Activated B cell treated with CpG ODN at 0.5 μM for 24 hours (primary cell): ENCODE measurements at regions not wholly inside any gene's neighbourhood (a gene's known extent, or its start where the extent isn't known, plus 50 kb on each side); places are given as distances from the start of the nearest gene placed in this dataset.

Source experiments
- ATAC-seq: fragments of 200-7000 bp; cut with Tn5 transposase; one replicate; pipeline ENCODE4 v1.10.0; 2021; ENCODE audit warnings: low read depth, mild to moderate bottlenecking, moderate library complexity
- CTCF ChIA-PET: fragments of 350-600 bp; sonication (Branson Sonifier 250); formaldehyde crosslinking; loops from one replicate; lab custom pipeline; 2021; ENCODE audit warnings: antibody characterized with exemption; lab: Charles Lee
- POLR2A ChIA-PET: fragments of 350-600 bp; sonication (Branson Sonifier 250); formaldehyde crosslinking; loops from one replicate; lab custom pipeline; 2021; ENCODE audit warnings: antibody characterized with exemption; lab: Charles Lee
- DNase-seq: peaks from one replicate; pipeline ENCODE4 v3.0.0; 2022
- H3K27ac Mint-ChIP-seq: one replicate; pipeline ENCODE4 v1.8.0; 2020; ENCODE audit warnings: mixed read lengths
- H3K27me3 Mint-ChIP-seq: one replicate; pipeline ENCODE4 v1.8.0; 2021; ENCODE audit warnings: mixed read lengths
- H3K36me3 Mint-ChIP-seq: one replicate; pipeline ENCODE4 v1.8.0; 2021; ENCODE audit warnings: low read depth, mixed read lengths
- H3K4me1 Mint-ChIP-seq: one replicate; pipeline ENCODE4 v1.8.0; 2021; ENCODE audit warnings: mixed read lengths
- H3K4me3 Mint-ChIP-seq: one replicate; pipeline ENCODE4 v1.8.0; 2020; ENCODE audit warnings: mild to moderate bottlenecking, mixed read lengths
- H3K9me3 Mint-ChIP-seq: one replicate; pipeline ENCODE4 v1.8.0; 2020; ENCODE audit warnings: mixed read lengths
- CTCF ChIP-seq: fragments of 200-600 bp; IDR thresholded peaks from one replicate; pipeline ENCODE4 v1.8.0; 2022; ENCODE audit warnings: antibody characterized with exemption, mild to moderate bottlenecking
- intact Hi-C: fragments of 100-400 bp; cut with micrococcal nuclease; formaldehyde crosslinking; loops from one replicate; pipeline ENCODE4 v1.15.1; 2024

GRCh38 chr11:38143852-38144251 lies 1545.8 kb upstream of the RAG2 start:
- H3K27ac Mint-ChIP-seq: no peak overlapping the region
- no peaks in the 10 kb centered on the region for H3K27me3 Mint-ChIP-seq
- intact Hi-C loops: no loop called here
- no peak for DNase-seq
- H3K4me3 Mint-ChIP-seq: no peak overlapping the region
- no peaks in the 10 kb centered on the region for H3K36me3 Mint-ChIP-seq
- TF ChIP-seq CTCF: no peak
- ATAC-seq: no peak
- H3K9me3 Mint-ChIP-seq: peaks cover 5% of the 10 kb centered on the region
- CTCF ChIA-PET: no interaction called here
- POLR2A ChIA-PET: no interaction called here
- H3K4me1 Mint-ChIP-seq: no peaks in the 10 kb centered on the region

GRCh38 chr11:38138972-38139371 lies 1540.9 kb upstream of the RAG2 start:
- no peak overlapping the region for H3K4me3 Mint-ChIP-seq
- ATAC-seq (no peak), DNase-seq (no peak)
- ChIA-PET POLR2A (no interaction called here), CTCF (no interaction called here)
- TF ChIP-seq CTCF: no peak
- intact Hi-C loops: no loop called here
- peaks cover 6% of the 10 kb centered on the region for H3K9me3 Mint-ChIP-seq
- H3K27ac Mint-ChIP-seq: no peak overlapping the region
- no peaks in the 10 kb centered on the region for H3K36me3 Mint-ChIP-seq
- H3K4me1 Mint-ChIP-seq: no peaks in the 10 kb centered on the region
- H3K27me3 Mint-ChIP-seq: no peaks in the 10 kb centered on the region

GRCh38 chr11:38136887-38137286 lies 1538.9 kb upstream of the RAG2 start:
- no peak for DNase-seq
- H3K27me3 Mint-ChIP-seq: no peaks in the 10 kb centered on the region
- intact Hi-C loops: no loop called here
- peaks cover 6% of the 10 kb centered on the region for H3K9me3 Mint-ChIP-seq
- TF ChIP-seq CTCF: no peak
- H3K27ac Mint-ChIP-seq: no peak overlapping the region
- no peaks in the 10 kb centered on the region for H3K36me3 Mint-ChIP-seq
- POLR2A ChIA-PET: no interaction called here
- no peak overlapping the region for H3K4me3 Mint-ChIP-seq
- no peaks in the 10 kb centered on the region for H3K4me1 Mint-ChIP-seq
- no peak for ATAC-seq
- CTCF ChIA-PET: no interaction called here

GRCh38 chr11:38131535-38131934 lies 1533.5 kb upstream of the RAG2 start:
- H3K27me3 Mint-ChIP-seq: no peaks in the 10 kb centered on the region
- no peak overlapping the region for H3K4me3 Mint-ChIP-seq
- no peaks in the 10 kb centered on the region for H3K36me3 Mint-ChIP-seq
- no peaks in the 10 kb centered on the region for H3K4me1 Mint-ChIP-seq
- DNase-seq: no peak
- no peak overlapping the region for H3K27ac Mint-ChIP-seq
- intact Hi-C loops: no loop called here
- no peak for TF ChIP-seq CTCF
- CTCF ChIA-PET: no interaction called here
- peaks cover 5% of the 10 kb centered on the region for H3K9me3 Mint-ChIP-seq
- POLR2A ChIA-PET: no interaction called here
- no peak for ATAC-seq

- CTCF ChIA-PET: no interaction called here
- no peak overlapping the region for H3K27ac Mint-ChIP-seq
- intact Hi-C loops: no loop called here
- ATAC-seq (no peak), DNase-seq (no peak)
- no peaks in the 10 kb centered on the region for H3K36me3 Mint-ChIP-seq
- H3K4me1 Mint-ChIP-seq: no peaks in the 10 kb centered on the region
- no peaks in the 10 kb centered on the region for H3K27me3 Mint-ChIP-seq
- POLR2A ChIA-PET: no interaction called here
- H3K4me3 Mint-ChIP-seq: no peak overlapping the region
- TF ChIP-seq CTCF: no peak
- peaks cover 6% of the 10 kb centered on the region for H3K9me3 Mint-ChIP-seq
Measured at GRCh38 chr11:38130976-38131375, 1532.9 kb upstream of the RAG2 start.
